ENCODE measurements at regions not wholly inside any gene's neighbourhood (a gene's known extent, or its start where the extent isn't known, plus 50 kb on each side); places are given as distances from the start of the nearest gene placed in this dataset.

DNA sequence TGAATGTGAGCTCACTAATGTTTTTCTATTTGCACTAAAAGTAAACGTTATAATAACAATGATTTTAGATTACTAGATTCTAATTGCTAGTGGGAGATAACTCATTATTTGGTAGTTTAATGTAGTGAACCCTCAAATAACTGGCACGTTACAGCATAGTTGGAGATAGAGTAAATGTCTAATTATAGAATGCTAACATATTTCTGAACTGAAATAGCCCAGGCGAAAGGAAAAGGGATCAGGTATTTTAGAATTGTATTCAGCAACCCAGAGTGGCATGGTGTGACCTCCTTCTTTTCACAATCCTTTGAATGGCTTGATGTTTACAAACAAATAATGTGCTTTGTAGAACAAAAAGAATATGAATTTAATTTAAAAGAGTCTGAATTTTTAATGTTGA is 1221.2 kb downstream of the CDH8 start:
- Histone ChIP-seq H3K4me3 (ENCODE audit: low read depth, low read length) (no peak overlapping the region), H3K27me3 (ENCODE audit: control insufficient read depth, insufficient read depth, low read length) (no peaks in the 10 kb centered on the region), H3K36me3 (ENCODE audit: control insufficient read depth, insufficient read depth, low read length) (no peaks in the 10 kb centered on the region)
- FAIRE-seq: no peak
- TF ChIP-seq, protein P1, sequence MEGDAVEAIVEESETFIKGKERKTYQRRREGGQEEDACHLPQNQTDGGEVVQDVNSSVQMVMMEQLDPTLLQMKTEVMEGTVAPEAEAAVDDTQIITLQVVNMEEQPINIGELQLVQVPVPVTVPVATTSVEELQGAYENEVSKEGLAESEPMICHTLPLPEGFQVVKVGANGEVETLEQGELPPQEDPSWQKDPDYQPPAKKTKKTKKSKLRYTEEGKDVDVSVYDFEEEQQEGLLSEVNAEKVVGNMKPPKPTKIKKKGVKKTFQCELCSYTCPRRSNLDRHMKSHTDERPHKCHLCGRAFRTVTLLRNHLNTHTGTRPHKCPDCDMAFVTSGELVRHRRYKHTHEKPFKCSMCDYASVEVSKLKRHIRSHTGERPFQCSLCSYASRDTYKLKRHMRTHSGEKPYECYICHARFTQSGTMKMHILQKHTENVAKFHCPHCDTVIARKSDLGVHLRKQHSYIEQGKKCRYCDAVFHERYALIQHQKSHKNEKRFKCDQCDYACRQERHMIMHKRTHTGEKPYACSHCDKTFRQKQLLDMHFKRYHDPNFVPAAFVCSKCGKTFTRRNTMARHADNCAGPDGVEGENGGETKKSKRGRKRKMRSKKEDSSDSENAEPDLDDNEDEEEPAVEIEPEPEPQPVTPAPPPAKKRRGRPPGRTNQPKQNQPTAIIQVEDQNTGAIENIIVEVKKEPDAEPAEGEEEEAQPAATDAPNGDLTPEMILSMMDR (IDR thresholded peaks at IDR 0.05; ENCODE audit: insufficient read depth, low read length, severe bottlenecking): no peak
- DNase-seq (ENCODE audit: low read depth): no peak

DNA sequence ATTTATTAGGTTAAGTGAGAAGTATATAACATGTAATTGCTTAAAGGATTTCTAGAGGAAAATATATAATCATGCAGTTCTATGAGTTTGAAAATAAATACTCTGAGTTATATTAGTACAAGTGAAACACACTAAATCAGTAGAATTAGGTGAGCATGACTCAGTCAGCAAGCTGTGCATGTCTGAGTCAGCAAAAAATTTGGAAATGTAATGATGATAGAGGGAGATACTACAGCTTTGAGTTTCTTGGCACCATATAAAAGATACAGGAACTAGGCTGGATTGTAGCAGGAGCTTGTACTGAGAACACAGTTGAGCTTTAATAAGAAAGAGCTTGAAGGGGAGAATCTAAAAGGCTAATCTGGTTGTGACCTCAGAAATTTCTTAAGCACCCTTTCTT is 1224.6 kb downstream of the CDH8 start:
- DNase-seq (ENCODE audit: low read depth): no peak

DNA sequence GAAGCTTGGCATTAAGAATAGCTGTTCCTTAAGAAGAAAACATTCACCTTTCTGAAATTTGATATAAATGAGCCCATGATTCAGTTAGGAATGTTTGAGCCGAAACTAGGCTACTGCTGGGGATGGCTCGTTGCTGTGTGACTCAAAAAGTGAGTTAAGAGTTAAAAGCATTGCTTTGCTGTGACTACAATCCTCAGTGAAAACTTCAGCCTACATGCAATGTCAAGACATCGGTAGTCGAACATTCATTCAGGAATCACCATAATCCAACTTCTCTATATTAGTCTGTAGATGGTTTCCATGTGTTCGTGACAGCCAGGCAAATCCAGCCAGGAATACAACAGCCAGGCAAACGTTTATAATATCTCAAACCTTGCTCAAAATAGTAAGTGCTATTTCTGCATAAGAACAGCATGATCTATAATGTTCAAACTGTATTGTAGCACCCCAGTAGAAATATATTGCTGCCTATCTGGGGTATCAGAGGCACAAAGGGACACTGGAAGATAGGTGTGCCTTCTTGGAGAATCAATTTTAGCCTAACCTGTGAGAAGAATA is 1225.1 kb downstream of the CDH8 start:
- DNase-seq (ENCODE audit: low read depth): no peak
- no peaks in the 10 kb centered on the region for H3K36me3 ChIP-seq (ENCODE audit: control insufficient read depth, insufficient read depth, low read length)
- FAIRE-seq: no peak
- H3K27me3 ChIP-seq (ENCODE audit: control insufficient read depth, insufficient read depth, low read length): no peaks in the 10 kb centered on the region
- TF ChIP-seq, protein P1 (IDR thresholded peaks at IDR 0.05; ENCODE audit: insufficient read depth, low read length, severe bottlenecking): no peak
- H3K4me3 ChIP-seq (ENCODE audit: low read depth, low read length): no peak overlapping the region

More for the DNA sequence above, 1224.6 kb downstream of the CDH8 start:
- TF ChIP-seq, protein P1 (IDR thresholded peaks at IDR 0.05; ENCODE audit: insufficient read depth, low read length, severe bottlenecking): no peak
- no peaks in the 10 kb centered on the region for H3K27me3 ChIP-seq (ENCODE audit: control insufficient read depth, insufficient read depth, low read length)
- H3K4me3 ChIP-seq (ENCODE audit: low read depth, low read length): no peak overlapping the region
- no peaks in the 10 kb centered on the region for H3K36me3 ChIP-seq (ENCODE audit: control insufficient read depth, insufficient read depth, low read length)
- FAIRE-seq: no peak

DNA sequence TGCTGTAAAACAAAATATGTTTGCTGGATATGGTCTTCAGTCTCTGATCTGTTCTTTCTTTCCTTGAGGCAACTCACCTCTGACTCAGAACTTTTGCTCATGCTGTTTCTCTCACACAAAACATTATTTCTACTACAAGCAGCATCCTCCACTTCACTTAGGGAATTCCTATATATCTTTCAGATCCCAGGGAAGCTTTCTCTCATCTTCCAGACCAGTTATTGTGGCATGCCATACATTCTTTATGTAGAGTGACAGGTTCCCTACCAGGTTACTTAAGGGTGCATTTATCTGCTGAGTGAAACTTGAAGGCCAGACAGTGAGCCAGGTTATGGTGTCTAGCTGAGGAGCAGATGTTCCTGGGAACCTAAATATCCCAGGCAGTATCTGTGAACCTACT is 1226.0 kb downstream of the CDH8 start:
- TF ChIP-seq, protein P1 (IDR thresholded peaks at IDR 0.05; ENCODE audit: insufficient read depth, low read length, severe bottlenecking): no peak
- FAIRE-seq (no peak), DNase-seq (ENCODE audit: low read depth) (no peak)
- H3K27me3 ChIP-seq (ENCODE audit: control insufficient read depth, insufficient read depth, low read length): no peaks in the 10 kb centered on the region
- no peak overlapping the region for H3K4me3 ChIP-seq (ENCODE audit: low read depth, low read length)
- H3K36me3 ChIP-seq (ENCODE audit: control insufficient read depth, insufficient read depth, low read length): no peaks in the 10 kb centered on the region

DNA sequence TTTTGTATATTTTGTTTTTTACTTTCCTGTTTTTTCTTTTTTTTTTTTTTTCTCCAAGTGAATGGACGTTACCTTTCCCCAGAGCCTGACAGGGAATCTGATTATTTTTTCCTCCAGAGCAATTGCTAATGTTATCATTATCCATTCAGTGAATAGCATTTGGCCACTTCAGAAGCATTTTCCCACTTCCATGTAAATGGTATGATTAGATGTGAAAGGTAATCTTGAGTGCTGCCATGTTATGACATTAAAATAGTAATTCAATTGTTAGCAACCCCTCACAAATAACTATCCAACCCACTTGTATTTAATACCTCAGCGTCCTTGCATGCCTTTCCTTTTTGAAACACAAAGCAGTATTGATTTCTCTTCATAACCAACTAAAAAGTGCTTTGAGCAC is 1243.8 kb downstream of the CDH8 start:
- no peaks in the 10 kb centered on the region for H3K36me3 ChIP-seq (ENCODE audit: control insufficient read depth, insufficient read depth, low read length)
- TF ChIP-seq, protein P1 (IDR thresholded peaks at IDR 0.05; ENCODE audit: insufficient read depth, low read length, severe bottlenecking): no peak
- no peak overlapping the region for H3K4me3 ChIP-seq (ENCODE audit: low read depth, low read length)
- DNase-seq (ENCODE audit: low read depth): no peak
- no peaks in the 10 kb centered on the region for H3K27me3 ChIP-seq (ENCODE audit: control insufficient read depth, insufficient read depth, low read length)
- FAIRE-seq: no peak

DNA sequence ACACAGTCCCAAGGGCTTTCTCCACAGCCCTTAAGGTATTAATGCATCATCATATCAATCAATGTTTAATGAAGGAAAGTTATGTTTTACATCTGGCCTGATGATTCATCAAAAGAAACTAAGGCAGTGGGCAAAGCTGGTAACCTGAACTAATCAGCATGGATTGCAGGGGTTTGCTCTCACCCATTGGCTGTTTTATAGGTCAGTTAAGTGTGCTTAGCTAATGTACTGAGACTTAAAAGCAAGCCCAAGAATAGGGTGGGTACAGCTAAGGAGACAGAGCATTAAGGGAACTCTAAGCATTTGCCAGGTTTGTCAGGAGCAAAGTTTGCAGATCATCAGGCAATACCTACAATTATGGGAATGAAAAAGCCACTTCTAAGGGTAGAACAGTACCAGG is 1247.6 kb downstream of the CDH8 start:
- TF ChIP-seq, protein P1 (IDR thresholded peaks at IDR 0.05; ENCODE audit: insufficient read depth, low read length, severe bottlenecking): no peak
- Histone ChIP-seq H3K4me3 (ENCODE audit: low read depth, low read length) (no peak overlapping the region), H3K27me3 (ENCODE audit: control insufficient read depth, insufficient read depth, low read length) (no peaks in the 10 kb centered on the region), H3K36me3 (ENCODE audit: control insufficient read depth, insufficient read depth, low read length) (no peaks in the 10 kb centered on the region)
- FAIRE-seq (no peak), DNase-seq (ENCODE audit: low read depth) (no peak)

Data from bronchial epithelial cell (primary cell).